ENCODE measurements at regions not wholly inside any gene's neighbourhood (a gene's known extent, or its start where the extent isn't known, plus 50 kb on each side); places are given as distances from the start of the nearest gene placed in this dataset.

GRCh38 chrX:94751611-94752010, 1077.6 kb downstream of the FAM133A start:
- no peaks in the 10 kb centered on the region for H3K9me3 ChIP-seq
- TF ChIP-seq CTCF (IDR thresholded peaks at IDR 0.05 in 4 of 5, conservative IDR thresholded peaks at IDR 0.05 in 1 of 5) = no peak
- TF ChIP-seq POLR2A (IDR thresholded peaks at IDR 0.05) = no peak
- ATAC-seq = no peak
- H3K27me3 ChIP-seq = no peaks in the 10 kb centered on the region
- no peaks in the 10 kb centered on the region for H3K4me1 ChIP-seq
- H3K36me3 ChIP-seq = no peaks in the 10 kb centered on the region
- in situ Hi-C loops (cut with MboI; ENCODE audit: low sequenced_read_pairs in 4 of 4) = no loop called here
- H3K27ac ChIP-seq = no peak overlapping the region
- intact Hi-C loops (cut with DNase I; ENCODE audit: low total_unique reads) = no loop called here
- no peak for DNase-seq
- no peak overlapping the region for H3K4me3 ChIP-seq

GRCh38 chrX:94752434-94753169, 1078.6 kb downstream of the FAM133A start:
- DNase-seq (no peak), ATAC-seq (no peak)
- no peaks in the 10 kb centered on the region for H3K4me1 ChIP-seq
- H3K9me3 ChIP-seq = no peaks in the 10 kb centered on the region
- in situ Hi-C loops (cut with MboI; ENCODE audit: low sequenced_read_pairs in 4 of 4) = no loop called here
- intact Hi-C loops (cut with DNase I; ENCODE audit: low total_unique reads) = no loop called here
- H3K4me3 ChIP-seq = no peak overlapping the region
- H3K27ac ChIP-seq = no peak overlapping the region
- TF ChIP-seq CTCF (IDR thresholded peaks at IDR 0.05 in 4 of 5, conservative IDR thresholded peaks at IDR 0.05 in 1 of 5) (no peak), POLR2A (IDR thresholded peaks at IDR 0.05) (no peak)
- H3K36me3 ChIP-seq = no peaks in the 10 kb centered on the region
- H3K27me3 ChIP-seq = no peaks in the 10 kb centered on the region

GRCh38 chrX:94758130-94758529, 1084.1 kb downstream of the FAM133A start:
- intact Hi-C loops (cut with DNase I; ENCODE audit: low total_unique reads) (no loop called here), in situ Hi-C loops (cut with MboI; ENCODE audit: low sequenced_read_pairs in 4 of 4) (no loop called here)
- peaks cover 0 to 5% (median 0%) of the 10 kb centered on the region in 3 donors for H3K27me3 ChIP-seq
- H3K36me3 ChIP-seq = no peaks in the 10 kb centered on the region
- no peak for ATAC-seq
- TF ChIP-seq POLR2A (IDR thresholded peaks at IDR 0.05) = no peak
- TF ChIP-seq CTCF (IDR thresholded peaks at IDR 0.05 in 4 of 5, conservative IDR thresholded peaks at IDR 0.05 in 1 of 5) = no peak
- no peak overlapping the region for H3K27ac ChIP-seq
- H3K4me1 ChIP-seq = no peaks in the 10 kb centered on the region
- no peak for DNase-seq
- H3K4me3 ChIP-seq = no peak overlapping the region
- no peaks in the 10 kb centered on the region for H3K9me3 ChIP-seq

GRCh38 chrX:94775640-94776039, 1101.6 kb downstream of the FAM133A start:
- TF ChIP-seq CTCF (IDR thresholded peaks at IDR 0.05 in 4 of 5, conservative IDR thresholded peaks at IDR 0.05 in 1 of 5) = no peak
- Histone ChIP-seq H3K4me1 (no peaks in the 10 kb centered on the region), H3K27me3 (no peaks in the 10 kb centered on the region), H3K9me3 (no peaks in the 10 kb centered on the region), H3K4me3 (no peak overlapping the region), H3K36me3 (no peaks in the 10 kb centered on the region), H3K27ac (no peak overlapping the region)
- ATAC-seq = no peak
- in situ Hi-C loops (cut with MboI; ENCODE audit: low sequenced_read_pairs in 4 of 4) (no loop called here), intact Hi-C loops (cut with DNase I; ENCODE audit: low total_unique reads) (no loop called here)
- DNase-seq = no peak

- no peaks in the 10 kb centered on the region for H3K4me1 ChIP-seq
- no peak overlapping the region for H3K4me3 ChIP-seq
- DNase-seq (no peak), ATAC-seq (no peak)
- no peaks in the 10 kb centered on the region for H3K36me3 ChIP-seq
- intact Hi-C loops (cut with DNase I; ENCODE audit: low total_unique reads) (no loop called here), in situ Hi-C loops (cut with MboI; ENCODE audit: low sequenced_read_pairs in 4 of 4) (no loop called here)
- TF ChIP-seq POLR2A (IDR thresholded peaks at IDR 0.05) = no peak
- TF ChIP-seq CTCF (IDR thresholded peaks at IDR 0.05 in 4 of 5, conservative IDR thresholded peaks at IDR 0.05 in 1 of 5) = no peak
- H3K27me3 ChIP-seq = no peaks in the 10 kb centered on the region
- H3K27ac ChIP-seq = no peak overlapping the region
- H3K9me3 ChIP-seq = peaks cover 0 to 4% (median 0%) of the 10 kb centered on the region in 3 donors
Observed at GRCh38 chrX:94813541-94813940, 1139.5 kb downstream of the FAM133A start.
